HCT116 (cell line): ENCODE measurements at regions not wholly inside any gene's neighbourhood (a gene's known extent, or its start where the extent isn't known, plus 50 kb on each side); places are given as distances from the start of the nearest gene placed in this dataset.

ENCODE experiments used
- ATAC-seq: fragments of 200-7000 bp; cut with Tn5 transposase; 2 replicates; pipeline ENCODE4 v1.9.1; 2020; ENCODE audit warnings: mild to moderate bottlenecking, moderate library complexity
- BruUV-seq: library from RNA; stranded (reverse); fragments of 400-500 nt; replicated peaks from 2 replicates; lab custom pipeline; 2021; lab: Mats Ljungman, UMichigan
- CTCF ChIA-PET: fragments of 300-600 bp; sonication (Branson Sonifier 250); formaldehyde crosslinking; loops from one replicate; lab custom pipeline; 2021; ENCODE audit warnings: antibody characterized with exemption; lab: Charles Lee
- POLR2A ChIA-PET: fragments of 300-600, 350-600 bp; sonication (Branson Sonifier 250); formaldehyde crosslinking; loops from one replicate; lab custom pipeline; 2021; ENCODE audit warnings: antibody characterized with exemption; lab: Charles Lee
- RAD21 ChIA-PET, 2 experiments: fragments of 300-600 bp; sonication (Branson Sonifier 250); formaldehyde crosslinking; loops; one replicate each; lab custom pipeline; 2023; ENCODE audit warnings: low total read pairs in 2 of 2; ENCODE audit not compliant: uncharacterized antibody in 2 of 2, unreplicated experiment in 2 of 2, low non-redundant PET in 1 of 2; lab: Charles Lee
- DNase-seq: peaks from one replicate; pipeline ENCODE4 v3.0.0-alpha.2; 2010; ENCODE audit warnings: low read depth, low spot score
- H2AFZ ChIP-seq: fragments of 200-600 bp; shearing (Covaris generic), sonication (generic); 2 replicates; pipeline ENCODE4 v1.6.1; 2017; ENCODE audit warnings: low read depth, mixed run types, mixed read lengths, antibody characterized with exemption, low read length; ENCODE audit not compliant: poor library complexity, severe bottlenecking
- H3K27ac ChIP-seq: 2 replicates; pipeline ENCODE4 v1.5.1; 2012; ENCODE audit warnings: low read depth, low read length
- H3K27me3 ChIP-seq: fragments of 200-600 bp; sonication (generic); 2 replicates; pipeline ENCODE4 v1.6.1; 2016; ENCODE audit warnings: mixed run types, low read length, mixed read lengths; ENCODE audit not compliant: insufficient read depth
- H3K36me3 ChIP-seq, 2 experiments: fragments of 200-500 bp in 1 of 2; fragments of 200-600 bp in 1 of 2; sonication (Bioruptor generic) in 1 of 2; sonication (generic) in 1 of 2; 2 replicates each; pipeline versions ENCODE4 v1.5.1 to v1.6.1; 2014 to 2016; ENCODE audit warnings: low read length in 2 of 2, inconsistent platforms in 1 of 2, mixed read lengths in 1 of 2, mixed run types in 1 of 2; ENCODE audit not compliant: insufficient read depth in 2 of 2, control insufficient read depth in 1 of 2
- H3K4me1 ChIP-seq, 2 experiments: fragments of 200-600 bp in 1 of 2; sonication (generic) in 1 of 2; 2 replicates each; pipeline versions ENCODE4 v1.5.1 to v1.6.1; 2012 to 2017; ENCODE audit warnings: low read length in 2 of 2, inconsistent platforms in 1 of 2, mild to moderate bottlenecking in 1 of 2, mixed read lengths in 1 of 2, mixed run types in 1 of 2, moderate library complexity in 1 of 2; ENCODE audit not compliant: insufficient read depth in 2 of 2, control insufficient read depth in 1 of 2
- H3K4me2 ChIP-seq: fragments of 200-600 bp; sonication (generic); 2 replicates; pipeline ENCODE4 v1.6.1; 2017; ENCODE audit warnings: mixed run types, low read length, mixed read lengths
- H3K4me3 ChIP-seq, 2 experiments: fragments of 200-600 bp in 1 of 2; sonication (generic) in 1 of 2; replicated peaks in 1 of 2; 2 replicates each; pipeline ENCODE4 v1.5.1; 2011 to 2016; ENCODE audit warnings: low read length in 2 of 2, control low read depth in 1 of 2, low read depth in 1 of 2, mild to moderate bottlenecking in 1 of 2, mixed read lengths in 1 of 2, mixed run types in 1 of 2
- H3K79me2 ChIP-seq: fragments of 200-600 bp; sonication (generic); 2 replicates; pipeline ENCODE4 v1.6.1; 2017; ENCODE audit warnings: mild to moderate bottlenecking, mixed run types, low read length, moderate library complexity, mixed read lengths; ENCODE audit not compliant: insufficient read depth
- H3K9ac ChIP-seq: fragments of 200-600 bp; sonication (generic); 2 replicates; pipeline ENCODE4 v1.6.1; 2016; ENCODE audit warnings: low read length, mixed read lengths
- H3K9me2 ChIP-seq: fragments of 200-600 bp; sonication (generic), shearing (Covaris generic); 2 replicates; pipeline ENCODE4 v1.6.1; 2017; ENCODE audit warnings: mixed run types, mild to moderate bottlenecking, moderate library complexity; ENCODE audit not compliant: insufficient read depth
- H3K9me3 ChIP-seq, 2 experiments: fragments of 200-500 bp in 1 of 2; fragments of 200-600 bp in 1 of 2; sonication (Bioruptor generic) in 1 of 2; sonication (generic) in 1 of 2; 2 replicates each; pipeline ENCODE4 v1.6.1; 2014 to 2017; ENCODE audit warnings: low read length in 2 of 2, mixed read lengths in 2 of 2, inconsistent platforms in 1 of 2, low read depth in 1 of 2, mild to moderate bottlenecking in 1 of 2, mixed run types in 1 of 2, moderate library complexity in 1 of 2; ENCODE audit not compliant: control insufficient read depth in 1 of 2, insufficient read depth in 1 of 2
- H4K20me1 ChIP-seq: fragments of 200-600 bp; sonication (generic), shearing (Covaris generic); 2 replicates; pipeline ENCODE4 v1.6.1; 2017; ENCODE audit warnings: mixed run types, mild to moderate bottlenecking, moderate library complexity; ENCODE audit not compliant: insufficient read depth
- CBX3 ChIP-seq: IDR thresholded peaks from 2 replicates; pipeline ENCODE4 v1.6.1; 2012; ENCODE audit warnings: low read depth
- CEBPB ChIP-seq: IDR thresholded peaks from 2 replicates; pipeline ENCODE4 v1.6.1; 2012; ENCODE audit warnings: low read depth
- EGR1 ChIP-seq: IDR thresholded peaks from 2 replicates; pipeline ENCODE4 v1.6.1; 2012; ENCODE audit warnings: low read depth
- ELF1 ChIP-seq: IDR thresholded peaks from 2 replicates; pipeline ENCODE4 v1.6.1; 2012; ENCODE audit warnings: low read depth, borderline replicate concordance
- EZH2phosphoT487 ChIP-seq: fragments of 200-600 bp; IDR thresholded peaks from 2 replicates; pipeline ENCODE4 v1.6.1; 2018; ENCODE audit warnings: antibody characterized with exemption, borderline replicate concordance
- POLR2A ChIP-seq: IDR thresholded peaks from 2 replicates; pipeline ENCODE4 v1.7.0; 2011; ENCODE audit warnings: borderline replicate concordance; ENCODE audit not compliant: insufficient read depth, insufficient read length; ENCODE audit errors: extremely low read depth
- POLR2AphosphoS5 ChIP-seq: IDR thresholded peaks from 2 replicates; pipeline ENCODE4 v1.6.1; 2011; ENCODE audit warnings: mild to moderate bottlenecking, low read depth, low read length, moderate library complexity
- SP1 ChIP-seq: IDR thresholded peaks from 2 replicates; pipeline ENCODE4 v1.6.1; 2012; ENCODE audit warnings: low read depth
- TCF7L2 ChIP-seq: IDR thresholded peaks from 2 replicates; pipeline ENCODE4 v1.7.0; 2011; ENCODE audit warnings: borderline replicate concordance, inconsistent platforms; ENCODE audit not compliant: insufficient read depth, insufficient read length; ENCODE audit errors: extremely low read depth
- YY1 ChIP-seq: IDR thresholded peaks from 2 replicates; pipeline ENCODE4 v1.6.1; 2011; ENCODE audit warnings: low read length, low read depth, moderate library complexity, mild to moderate bottlenecking; ENCODE audit not compliant: insufficient replicate concordance; ENCODE audit errors: extremely low read depth
- ZFX ChIP-seq: fragments of 450-650 bp; IDR thresholded peaks from 2 replicates; pipeline ENCODE4 v1.6.1; 2017
- ZNF274 ChIP-seq: fragments of 200-500 bp; sonication (Bioruptor generic); IDR thresholded peaks from 2 replicates; pipeline ENCODE4 v1.6.1; 2014; ENCODE audit warnings: mild to moderate bottlenecking, low read depth, low read length, inconsistent platforms
- intact Hi-C: fragments of 100-400 bp; cut with micrococcal nuclease; formaldehyde crosslinking; loops from 2 replicates; pipeline ENCODE4 v1.10.0; 2022
- TF ChIP-seq, protein P1 (sequence below): IDR thresholded peaks from 2 replicates; pipeline ENCODE4 v1.6.1; 2012
- TF ChIP-seq, protein P2 (sequence below): IDR thresholded peaks from 2 replicates; pipeline ENCODE4 v1.6.1; 2012; ENCODE audit warnings: low read depth

DNA sequence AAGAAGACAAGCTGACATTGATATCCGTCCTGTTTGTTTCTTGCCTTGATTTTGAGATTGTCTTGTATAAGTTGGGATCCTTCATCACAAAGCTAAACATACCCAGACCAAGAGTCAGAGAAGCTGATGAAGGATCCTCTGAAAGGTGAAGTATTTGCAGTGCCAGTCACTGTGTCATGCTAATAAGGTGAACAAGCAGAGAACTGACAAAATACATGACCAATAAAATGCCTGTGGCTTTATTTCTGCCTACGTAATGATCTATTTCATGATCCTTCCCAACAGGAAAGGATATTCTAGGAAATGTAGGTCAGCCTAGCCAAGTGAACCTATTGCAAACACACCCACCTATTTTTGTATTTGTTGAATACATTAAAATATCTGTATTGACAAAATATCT is 351.3 kb upstream of the CDH9 start:
- Histone ChIP-seq H3K9me3 (peaks cover 21 to 22% of the 10 kb centered on the region in 2 experiments; a peak in 3 of 4 replicates), H3K9ac (no peak overlapping the region), H3K27me3 (no peaks in the 10 kb centered on the region), H3K4me2 (no peak overlapping the region), H3K4me3 (no peak overlapping the region), H2AFZ (no peak overlapping the region), H3K79me2 (no peaks in the 10 kb centered on the region), H3K9me2 (no peaks in the 10 kb centered on the region), H3K27ac (no peak overlapping the region), H3K36me3 (no peaks in the 10 kb centered on the region; a peak in 1 of 4 replicates), H3K4me1 (no peaks in the 10 kb centered on the region), H4K20me1 (no peaks in the 10 kb centered on the region)
- ChIA-PET CTCF (no interaction called here), RAD21 (no interaction called here), POLR2A (no interaction called here)
- TF ChIP-seq, protein P1, sequence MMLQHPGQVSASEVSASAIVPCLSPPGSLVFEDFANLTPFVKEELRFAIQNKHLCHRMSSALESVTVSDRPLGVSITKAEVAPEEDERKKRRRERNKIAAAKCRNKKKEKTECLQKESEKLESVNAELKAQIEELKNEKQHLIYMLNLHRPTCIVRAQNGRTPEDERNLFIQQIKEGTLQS, result no peak
- no peak for TF ChIP-seq ELF1
- no peak for TF ChIP-seq CEBPB
- ATAC-seq (no peak), DNase-seq (no peak)
- no TSS peak for BruUV-seq
- intact Hi-C loops, result no loop called here

DNA sequence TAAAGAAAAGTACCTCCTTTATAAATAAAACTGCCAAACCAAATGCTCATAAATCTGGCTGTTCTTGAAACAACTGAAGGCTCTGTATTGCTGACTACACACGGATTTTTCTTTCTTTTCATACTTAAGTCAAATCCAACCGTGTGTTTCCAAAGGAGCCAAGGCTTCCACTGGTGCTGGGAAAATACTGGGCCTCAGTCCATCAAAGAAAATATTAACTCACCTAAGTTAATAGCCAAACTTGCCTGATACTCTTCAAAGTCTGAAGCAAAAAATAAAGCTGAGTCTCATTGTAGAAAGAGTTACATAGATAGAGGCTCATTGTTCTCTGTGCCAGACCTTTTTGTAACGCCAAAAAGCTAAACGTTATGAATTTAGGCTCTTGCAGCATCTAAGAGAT is 350.4 kb upstream of the CDH9 start:
- no peak for ATAC-seq
- H3K4me1 ChIP-seq, result no peaks in the 10 kb centered on the region
- no peaks in the 10 kb centered on the region for H3K9me2 ChIP-seq
- no peak overlapping the region for H2AFZ ChIP-seq
- no peak overlapping the region for H3K4me3 ChIP-seq
- CTCF ChIA-PET, result no interaction called here
- POLR2A ChIA-PET, result no interaction called here
- TF ChIP-seq SP1, result no peak
- TF ChIP-seq, protein P2, sequence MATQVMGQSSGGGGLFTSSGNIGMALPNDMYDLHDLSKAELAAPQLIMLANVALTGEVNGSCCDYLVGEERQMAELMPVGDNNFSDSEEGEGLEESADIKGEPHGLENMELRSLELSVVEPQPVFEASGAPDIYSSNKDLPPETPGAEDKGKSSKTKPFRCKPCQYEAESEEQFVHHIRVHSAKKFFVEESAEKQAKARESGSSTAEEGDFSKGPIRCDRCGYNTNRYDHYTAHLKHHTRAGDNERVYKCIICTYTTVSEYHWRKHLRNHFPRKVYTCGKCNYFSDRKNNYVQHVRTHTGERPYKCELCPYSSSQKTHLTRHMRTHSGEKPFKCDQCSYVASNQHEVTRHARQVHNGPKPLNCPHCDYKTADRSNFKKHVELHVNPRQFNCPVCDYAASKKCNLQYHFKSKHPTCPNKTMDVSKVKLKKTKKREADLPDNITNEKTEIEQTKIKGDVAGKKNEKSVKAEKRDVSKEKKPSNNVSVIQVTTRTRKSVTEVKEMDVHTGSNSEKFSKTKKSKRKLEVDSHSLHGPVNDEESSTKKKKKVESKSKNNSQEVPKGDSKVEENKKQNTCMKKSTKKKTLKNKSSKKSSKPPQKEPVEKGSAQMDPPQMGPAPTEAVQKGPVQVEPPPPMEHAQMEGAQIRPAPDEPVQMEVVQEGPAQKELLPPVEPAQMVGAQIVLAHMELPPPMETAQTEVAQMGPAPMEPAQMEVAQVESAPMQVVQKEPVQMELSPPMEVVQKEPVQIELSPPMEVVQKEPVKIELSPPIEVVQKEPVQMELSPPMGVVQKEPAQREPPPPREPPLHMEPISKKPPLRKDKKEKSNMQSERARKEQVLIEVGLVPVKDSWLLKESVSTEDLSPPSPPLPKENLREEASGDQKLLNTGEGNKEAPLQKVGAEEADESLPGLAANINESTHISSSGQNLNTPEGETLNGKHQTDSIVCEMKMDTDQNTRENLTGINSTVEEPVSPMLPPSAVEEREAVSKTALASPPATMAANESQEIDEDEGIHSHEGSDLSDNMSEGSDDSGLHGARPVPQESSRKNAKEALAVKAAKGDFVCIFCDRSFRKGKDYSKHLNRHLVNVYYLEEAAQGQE, result no peak
- no peak for TF ChIP-seq ZNF274
- TF ChIP-seq POLR2AphosphoS5, result no peak
- TF ChIP-seq TCF7L2, result no peak
- no peak for TF ChIP-seq EGR1
- TF ChIP-seq, protein P1, result no peak
- no peak for TF ChIP-seq EZH2phosphoT487
- TF ChIP-seq YY1, result no peak
- no peak for TF ChIP-seq ZFX
- no peak for TF ChIP-seq CBX3
- no peak for TF ChIP-seq POLR2A
- no TSS peak for BruUV-seq
- RAD21 ChIA-PET, result no interaction called here
- no peaks in the 10 kb centered on the region; a peak in 1 of 4 replicates for H3K36me3 ChIP-seq
- no peaks in the 10 kb centered on the region for H3K27me3 ChIP-seq
- no peak for DNase-seq
- no peaks in the 10 kb centered on the region for H3K79me2 ChIP-seq
- no peak overlapping the region for H3K4me2 ChIP-seq
- no peak overlapping the region for H3K9ac ChIP-seq
- H4K20me1 ChIP-seq, result no peaks in the 10 kb centered on the region
- intact Hi-C loops, result no loop called here
- H3K27ac ChIP-seq, result no peak overlapping the region
- peaks cover 22% of the 10 kb centered on the region in 2 experiments; a peak in 3 of 4 replicates for H3K9me3 ChIP-seq
